ENCODE measurements at regions not wholly inside any gene's neighbourhood (a gene's known extent, or its start where the extent isn't known, plus 50 kb on each side); places are given as distances from the start of the nearest gene placed in this dataset.

DNA sequence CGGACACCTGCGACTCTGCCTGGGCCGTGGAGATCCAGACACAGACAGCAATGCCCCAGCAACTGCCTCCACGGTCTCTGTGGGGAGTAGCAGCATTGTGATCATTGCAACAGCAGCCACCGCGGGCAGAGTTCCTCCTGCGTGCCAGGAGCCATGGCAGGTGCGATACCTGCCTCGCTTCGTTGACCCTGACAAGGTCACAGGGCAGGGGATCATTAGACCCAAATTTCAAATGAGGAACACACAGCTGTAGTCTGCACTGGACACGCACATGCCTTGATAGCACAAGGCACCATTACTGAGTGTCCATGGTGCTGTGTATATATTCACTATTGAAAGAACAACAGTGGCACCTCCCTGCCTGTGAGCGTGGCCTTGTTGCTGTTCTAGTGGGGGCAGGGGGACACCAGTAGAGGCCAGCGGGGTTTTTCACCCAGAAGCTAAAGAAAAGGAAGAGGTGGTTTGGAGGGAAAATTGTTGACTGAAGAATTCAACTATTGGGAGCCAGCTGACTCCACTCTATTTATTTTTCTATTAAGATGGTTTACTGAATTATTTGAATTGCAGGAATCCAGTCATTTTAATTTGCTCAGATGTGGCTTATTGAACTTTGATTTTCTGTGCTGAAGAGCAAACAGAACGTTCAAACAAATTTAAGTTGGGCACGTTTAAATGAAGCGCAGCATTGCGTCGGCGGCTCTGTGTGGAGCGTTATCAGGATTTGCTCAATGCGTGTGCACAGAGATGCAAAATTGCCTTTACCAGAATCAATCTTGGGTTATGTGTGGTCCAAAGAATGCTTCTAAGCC is 60.2 kb upstream of the RPS6KA2 start:
- WGBS, 2 donors = 88% methylated on average over 19 to 21 of the region's 21 CpGs
- H3K4me3 ChIP-seq (ENCODE audit: low read depth, poor library complexity, severe bottlenecking) = no peak overlapping the region
- peak in 1 of 2 donors; percentile 80 for DNase-seq (ENCODE audit: low spot score in 2 of 2)
- TF ChIP-seq, protein P1, sequence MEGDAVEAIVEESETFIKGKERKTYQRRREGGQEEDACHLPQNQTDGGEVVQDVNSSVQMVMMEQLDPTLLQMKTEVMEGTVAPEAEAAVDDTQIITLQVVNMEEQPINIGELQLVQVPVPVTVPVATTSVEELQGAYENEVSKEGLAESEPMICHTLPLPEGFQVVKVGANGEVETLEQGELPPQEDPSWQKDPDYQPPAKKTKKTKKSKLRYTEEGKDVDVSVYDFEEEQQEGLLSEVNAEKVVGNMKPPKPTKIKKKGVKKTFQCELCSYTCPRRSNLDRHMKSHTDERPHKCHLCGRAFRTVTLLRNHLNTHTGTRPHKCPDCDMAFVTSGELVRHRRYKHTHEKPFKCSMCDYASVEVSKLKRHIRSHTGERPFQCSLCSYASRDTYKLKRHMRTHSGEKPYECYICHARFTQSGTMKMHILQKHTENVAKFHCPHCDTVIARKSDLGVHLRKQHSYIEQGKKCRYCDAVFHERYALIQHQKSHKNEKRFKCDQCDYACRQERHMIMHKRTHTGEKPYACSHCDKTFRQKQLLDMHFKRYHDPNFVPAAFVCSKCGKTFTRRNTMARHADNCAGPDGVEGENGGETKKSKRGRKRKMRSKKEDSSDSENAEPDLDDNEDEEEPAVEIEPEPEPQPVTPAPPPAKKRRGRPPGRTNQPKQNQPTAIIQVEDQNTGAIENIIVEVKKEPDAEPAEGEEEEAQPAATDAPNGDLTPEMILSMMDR (IDR thresholded peaks at IDR 0.05) = no peak
- TF ChIP-seq POLR2A (IDR thresholded peaks at IDR 0.05) = no peak
- intact Hi-C loops (cut with DNase I; ENCODE audit: low total_unique reads) = no loop called here

DNA sequence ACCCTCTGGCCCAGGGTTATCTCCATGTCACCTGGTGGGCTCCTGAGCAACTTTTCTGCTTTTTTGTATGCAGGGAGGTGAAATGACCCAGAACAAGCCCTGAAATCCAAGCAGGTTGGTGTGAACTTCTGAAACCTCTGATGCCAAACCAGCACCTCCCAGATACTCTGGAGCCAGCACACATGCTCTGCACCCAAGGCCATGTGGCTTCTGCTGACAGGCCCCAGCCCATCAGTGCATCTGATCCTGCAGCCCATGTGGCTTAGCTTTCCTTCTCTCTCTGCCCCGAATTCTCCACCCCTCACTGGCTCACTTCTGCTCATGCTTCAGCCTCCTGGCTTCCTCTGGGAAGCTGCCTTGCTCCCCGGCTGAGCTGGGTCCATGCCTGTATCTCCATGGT is 59.3 kb upstream of the RPS6KA2 start:
- H3K4me3 ChIP-seq (ENCODE audit: low read depth, poor library complexity, severe bottlenecking) = no peak overlapping the region
- intact Hi-C loops (cut with DNase I; ENCODE audit: low total_unique reads) = no loop called here
- no peak for TF ChIP-seq POLR2A (IDR thresholded peaks at IDR 0.05)
- TF ChIP-seq, protein P1 (IDR thresholded peaks at IDR 0.05) = no peak
- 55 to 56% methylated on average over 2 of the region's 2 CpGs for WGBS, 2 donors
- peak in 1 of 2 donors; percentile 72 for DNase-seq (ENCODE audit: low spot score in 2 of 2)

DNA sequence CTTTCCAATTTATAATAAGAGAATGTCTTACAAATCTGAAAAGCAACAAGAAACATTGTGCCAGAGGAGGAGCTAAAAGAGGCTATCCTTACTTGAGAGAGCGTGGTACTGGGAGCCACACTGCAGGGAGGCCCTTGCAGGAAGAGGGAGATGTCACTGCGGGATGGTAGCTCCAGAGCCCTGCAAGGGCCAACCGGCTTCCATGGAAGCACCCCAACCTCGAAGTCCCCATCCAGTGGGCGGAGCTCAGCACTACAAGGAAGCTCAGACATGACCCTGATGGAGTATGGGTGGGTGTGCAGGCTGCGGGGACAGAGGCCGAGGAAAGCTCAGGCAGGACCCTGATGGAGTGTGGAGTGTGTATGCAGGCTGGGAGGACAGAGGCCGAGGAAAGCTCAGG is 57.8 kb upstream of the RPS6KA2 start:
- TF ChIP-seq POLR2A (IDR thresholded peaks at IDR 0.05) = no peak
- TF ChIP-seq, protein P1 (IDR thresholded peaks at IDR 0.05) = no peak
- intact Hi-C loops (cut with DNase I; ENCODE audit: low total_unique reads) = no loop called here
- H3K4me3 ChIP-seq (ENCODE audit: low read depth, poor library complexity, severe bottlenecking) = no peak overlapping the region
- peak in 1 of 2 donors; percentile 54 for DNase-seq (ENCODE audit: low spot score in 2 of 2)
- WGBS, 2 donors = 86 to 89% methylated on average over 8 of the region's 8 CpGs

DNA sequence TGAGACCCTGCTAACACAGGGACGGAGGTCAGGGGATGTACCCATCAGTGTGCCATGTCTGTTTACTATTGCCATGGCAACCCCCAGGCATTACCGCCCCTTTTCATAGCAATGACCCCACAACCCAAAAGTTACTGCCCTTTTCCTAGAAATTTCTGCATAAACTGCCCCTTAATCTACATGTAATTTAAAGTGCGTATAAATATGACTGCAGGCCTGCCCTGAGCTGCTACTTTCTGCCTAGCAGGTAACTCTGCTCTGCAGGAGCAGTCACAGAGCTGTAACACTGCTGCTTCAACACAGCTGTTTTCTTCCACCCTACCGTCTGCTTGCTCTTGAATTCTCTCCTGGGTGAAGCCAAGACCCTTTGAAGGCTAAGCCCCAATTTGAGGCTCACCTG is 57.1 kb upstream of the RPS6KA2 start:
- 94% methylated on average over 4 of the region's 4 CpGs for WGBS, 2 donors
- TF ChIP-seq POLR2A (IDR thresholded peaks at IDR 0.05) = no peak
- TF ChIP-seq, protein P1 (IDR thresholded peaks at IDR 0.05) = no peak
- intact Hi-C loops (cut with DNase I; ENCODE audit: low total_unique reads) = no loop called here
- no peak overlapping the region for H3K4me3 ChIP-seq (ENCODE audit: low read depth, poor library complexity, severe bottlenecking)
- DNase-seq (ENCODE audit: low spot score in 2 of 2) = no peak

DNA sequence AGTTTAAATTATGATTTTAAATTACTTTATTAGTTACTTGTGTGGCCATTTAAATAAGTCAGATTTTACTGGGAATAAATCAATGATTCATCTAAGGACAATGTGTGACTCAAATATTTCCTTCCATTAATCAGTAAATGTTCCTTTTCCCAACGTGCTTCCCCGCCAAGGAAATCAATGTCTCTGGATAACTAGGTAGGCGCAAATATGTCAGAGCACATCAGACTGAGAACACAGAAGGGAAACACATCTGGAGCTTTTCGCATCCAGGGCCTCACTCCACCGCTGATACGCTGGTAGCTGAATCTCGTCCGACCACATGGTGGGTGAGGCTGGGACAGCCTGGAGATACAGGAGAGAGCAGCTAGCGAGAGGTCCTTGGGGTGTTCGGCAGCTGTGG is 56.4 kb upstream of the RPS6KA2 start:
- no peak for TF ChIP-seq POLR2A (IDR thresholded peaks at IDR 0.05)
- TF ChIP-seq, protein P1 (IDR thresholded peaks at IDR 0.05) = no peak
- H3K4me3 ChIP-seq (ENCODE audit: low read depth, poor library complexity, severe bottlenecking) = no peak overlapping the region
- intact Hi-C loops (cut with DNase I; ENCODE audit: low total_unique reads) = no loop called here
- no peak for DNase-seq (ENCODE audit: low spot score in 2 of 2)
- WGBS, 2 donors = 80% methylated on average over 10 of the region's 10 CpGs

DNA sequence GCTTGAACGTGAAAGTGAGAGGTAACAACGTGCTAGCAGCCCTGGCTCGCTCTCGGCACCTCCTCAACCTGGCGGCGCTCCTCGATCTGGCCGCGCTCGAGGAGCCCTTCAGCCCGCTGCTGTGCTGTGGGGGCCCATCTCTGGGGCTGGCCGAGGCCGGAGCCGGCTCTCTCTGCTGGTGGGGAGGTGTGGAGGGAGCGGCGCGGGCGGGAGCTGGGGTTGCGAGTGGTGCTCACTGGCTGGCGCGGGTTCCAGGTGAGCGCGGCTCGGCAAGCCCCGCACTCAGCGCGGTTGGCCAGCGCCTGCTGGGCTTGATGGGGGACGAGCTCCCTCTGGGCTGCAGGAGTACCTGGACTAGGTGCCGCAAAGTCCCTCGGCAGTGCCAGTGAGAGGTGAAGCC is 52.5 kb upstream of the RPS6KA2 start:
- intact Hi-C loops (cut with DNase I; ENCODE audit: low total_unique reads) = no loop called here
- no peak overlapping the region for H3K4me3 ChIP-seq (ENCODE audit: low read depth, poor library complexity, severe bottlenecking)
- 93 to 97% methylated on average over 31 of the region's 31 CpGs for WGBS, 2 donors
- TF ChIP-seq POLR2A (IDR thresholded peaks at IDR 0.05) = no peak
- TF ChIP-seq, protein P1 (IDR thresholded peaks at IDR 0.05) = no peak
- DNase-seq (ENCODE audit: low spot score in 2 of 2) = no peak
